ENCODE measurements at regions not wholly inside any gene's neighbourhood (a gene's known extent, or its start where the extent isn't known, plus 50 kb on each side); places are given as distances from the start of the nearest gene placed in this dataset.

DNA sequence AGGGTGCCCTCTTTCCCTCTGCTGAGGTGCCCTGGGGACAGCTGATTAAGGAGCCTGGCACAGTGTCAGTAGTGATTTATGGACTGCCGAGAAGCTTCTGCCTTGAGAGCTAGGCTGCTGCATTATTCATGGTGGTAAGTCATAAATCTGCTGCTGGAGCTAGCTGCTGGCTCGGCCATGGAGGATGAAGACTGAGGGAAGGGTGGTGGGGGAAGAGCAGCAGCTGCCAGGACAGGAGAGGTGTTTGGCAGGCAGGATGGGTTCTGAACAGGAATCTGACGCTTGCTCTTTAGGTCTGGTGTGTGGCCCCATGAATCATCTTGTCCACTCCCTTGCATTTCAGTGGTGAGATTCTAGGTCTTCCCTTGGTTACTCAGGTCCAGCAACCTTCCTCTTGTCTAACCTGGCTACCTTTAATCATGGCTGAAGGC is 296.3 kb downstream of the DYSF start:
- no peak for DNase-seq

DNA sequence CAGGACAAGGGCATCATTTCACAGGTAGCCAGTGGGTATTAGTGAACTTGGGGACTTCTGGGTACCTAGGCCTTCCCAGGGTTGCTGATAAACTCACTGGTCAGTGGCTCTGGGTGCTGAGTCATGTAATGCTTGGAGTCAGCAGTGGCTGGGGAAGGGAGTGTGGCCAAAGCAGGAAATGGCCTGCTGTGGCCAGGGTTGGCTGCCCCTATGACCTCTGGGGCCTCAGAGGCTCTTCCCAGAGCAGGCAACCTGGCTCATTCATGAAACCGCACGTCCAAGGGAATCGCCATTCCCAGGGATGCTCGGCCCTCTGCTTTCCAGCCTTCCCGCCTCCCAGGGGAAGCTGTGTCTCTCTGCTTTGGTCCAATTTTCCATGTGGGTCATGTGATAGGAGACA is 294.9 kb downstream of the DYSF start:
- no peak for DNase-seq

DNA sequence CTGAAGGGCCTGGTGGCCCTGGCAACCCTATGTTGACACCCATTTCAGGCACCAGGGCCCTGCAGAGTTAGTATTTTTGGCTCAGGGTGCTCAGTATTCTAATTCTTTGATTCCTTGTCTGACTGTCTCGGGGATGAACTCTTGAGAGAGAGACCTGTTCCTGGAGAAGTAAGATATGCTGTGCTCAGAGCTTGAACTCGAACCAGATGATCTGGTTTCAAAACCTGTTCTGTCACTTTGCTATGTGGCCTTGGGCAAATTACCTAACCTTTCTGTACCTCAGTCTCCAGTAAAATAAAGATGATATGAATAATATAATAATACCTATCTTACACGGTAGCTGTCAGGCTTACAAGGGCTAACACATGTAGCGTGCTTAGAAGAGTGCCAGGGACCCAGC is 294.2 kb downstream of the DYSF start:
- no peak for DNase-seq

DNA sequence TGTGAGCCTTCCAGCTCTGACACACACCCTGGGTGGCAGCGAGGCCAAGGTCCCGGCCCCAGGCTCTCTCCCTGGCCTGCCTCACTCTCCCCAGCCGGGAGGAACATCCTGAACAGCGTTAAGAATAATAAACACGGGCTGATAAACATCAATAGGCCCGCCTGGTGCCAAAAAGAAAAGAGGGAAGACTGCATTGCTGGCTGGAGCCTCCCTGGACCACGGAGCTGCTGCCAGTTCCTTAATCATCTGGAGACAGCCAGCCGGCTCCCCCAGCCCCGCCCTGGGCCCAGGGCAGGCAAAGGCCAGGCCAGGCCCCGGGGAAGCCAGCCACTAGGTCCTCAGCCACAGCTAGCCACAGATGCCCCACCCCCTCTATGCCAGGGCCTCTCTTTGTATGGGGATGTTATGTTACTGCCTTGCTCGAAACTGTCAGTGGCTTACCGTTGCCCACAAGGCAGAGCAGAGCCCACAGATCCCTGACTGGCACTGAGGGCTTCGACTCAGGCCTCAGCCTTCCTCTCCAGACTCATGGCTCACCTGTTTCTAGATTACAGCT is 293.7 kb downstream of the DYSF start:
- no peak for DNase-seq

DNA sequence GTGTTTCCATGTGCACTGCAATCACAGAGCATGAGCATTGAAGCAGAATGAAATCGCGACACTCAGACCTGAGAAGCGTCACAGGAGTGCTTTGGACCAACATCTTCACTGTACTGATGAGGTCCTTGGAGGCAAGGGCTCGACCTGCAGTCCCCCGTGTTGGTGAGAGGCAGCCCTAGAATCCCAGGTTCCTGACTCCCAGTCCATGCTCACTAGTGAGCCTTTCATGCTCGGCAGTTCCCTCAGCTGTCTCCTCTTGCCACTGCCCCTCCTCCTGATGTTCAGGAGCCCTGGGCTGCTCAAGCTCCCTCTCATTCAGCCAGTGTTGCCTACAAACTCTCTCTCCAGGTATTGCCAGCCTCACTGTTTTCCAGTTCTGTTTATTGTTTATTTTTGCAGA is 291.4 kb downstream of the DYSF start:
- DNase-seq = no peak

- DNase-seq = no peak
These were observed 290.8 kb downstream of the DYSF start for GRCh38 chr2:71743995-71744675.

GRCh38 chr2:71742953-71743601 is 289.7 kb downstream of the DYSF start:
- DNase-seq = no peak

GRCh38 chr2:71736986-71737385 is 283.6 kb downstream of the DYSF start:
- no peak for DNase-seq

DNA sequence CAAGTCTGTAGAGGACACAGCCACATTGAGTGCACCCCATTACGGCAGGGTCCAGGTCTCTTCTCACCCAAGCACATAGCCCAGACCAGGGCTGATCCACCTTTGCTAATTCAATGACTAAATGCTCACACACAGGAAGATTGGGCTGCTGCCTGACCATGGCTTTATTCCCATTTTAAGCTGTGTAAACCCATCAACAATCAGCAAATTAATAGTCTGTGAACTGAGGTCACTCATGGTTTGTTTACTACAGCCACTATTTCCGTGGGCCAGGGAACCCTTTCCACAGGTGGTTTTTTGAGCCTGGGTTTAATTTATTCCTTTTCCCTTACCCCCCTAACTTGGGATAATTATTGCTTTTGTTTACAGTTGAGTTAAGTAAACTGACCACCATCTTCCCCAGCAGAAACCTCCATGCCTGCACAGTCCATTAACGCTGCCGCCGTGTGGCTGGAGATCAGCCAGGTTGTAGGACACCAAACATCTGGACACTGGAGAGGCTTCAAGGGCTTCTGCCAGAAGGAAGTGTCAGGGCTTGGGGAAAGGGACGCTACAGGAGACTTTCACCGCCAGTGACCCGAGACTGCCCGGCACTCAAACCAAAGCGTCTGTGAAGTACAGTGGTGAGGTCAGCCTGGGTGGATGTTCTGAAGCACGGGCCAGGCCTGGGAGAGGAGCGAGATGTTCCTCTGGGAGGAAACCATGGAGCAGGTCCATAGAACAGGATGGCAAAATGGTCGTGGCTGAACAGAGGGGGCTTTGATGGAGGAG is 282.9 kb downstream of the DYSF start:
- no peak for DNase-seq
